DOHH2 (cell line): ENCODE measurements at regions not wholly inside any gene's neighbourhood (a gene's known extent, or its start where the extent isn't known, plus 50 kb on each side); places are given as distances from the start of the nearest gene placed in this dataset.

Experiments used
- CTCF ChIP-seq: fragments of 200-600 bp; sonication (generic); IDR thresholded peaks from one replicate; pipeline ENCODE4 v1.5.1; 2014; ENCODE audit warnings: antibody characterized with exemption, mild to moderate bottlenecking, low read depth, low read length; ENCODE audit not compliant: poor library complexity, severe bottlenecking
- EZH2phosphoT487 ChIP-seq: fragments of 200-600 bp; sonication (generic); IDR thresholded peaks from 2 replicates; pipeline ENCODE4 v1.6.1; 2017; ENCODE audit warnings: borderline replicate concordance, mild to moderate bottlenecking, antibody characterized with exemption, low read length, moderate library complexity, mixed read lengths

DNA sequence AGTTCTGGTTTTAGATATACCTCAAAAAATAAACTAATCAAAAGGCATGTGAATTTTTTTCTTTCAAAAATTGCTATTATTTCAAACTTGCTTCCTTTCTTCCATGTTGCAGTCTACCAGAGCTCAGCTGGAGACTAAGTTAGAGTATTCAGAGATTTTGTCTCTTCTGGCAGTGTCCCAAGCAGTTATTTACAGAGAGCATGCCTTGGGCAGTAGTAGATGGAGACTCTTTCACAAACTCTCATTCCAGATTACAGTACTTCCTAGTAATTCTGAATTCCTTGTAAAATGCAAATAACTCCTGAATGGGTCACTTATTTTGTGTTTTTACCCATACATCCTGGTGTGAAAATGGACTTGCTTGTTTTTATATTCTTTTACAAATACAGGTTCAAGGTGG, 703.4 kb downstream of the EPHA7 start:
- no peak for TF ChIP-seq CTCF
- no peak for TF ChIP-seq EZH2phosphoT487
